ENCODE measurements at regions not wholly inside any gene's neighbourhood (a gene's known extent, or its start where the extent isn't known, plus 50 kb on each side); places are given as distances from the start of the nearest gene placed in this dataset.

GRCh38 chr5:142237707-142238106, 87.1 kb downstream of the SPRY4 start:
- TF ChIP-seq, protein P1, sequence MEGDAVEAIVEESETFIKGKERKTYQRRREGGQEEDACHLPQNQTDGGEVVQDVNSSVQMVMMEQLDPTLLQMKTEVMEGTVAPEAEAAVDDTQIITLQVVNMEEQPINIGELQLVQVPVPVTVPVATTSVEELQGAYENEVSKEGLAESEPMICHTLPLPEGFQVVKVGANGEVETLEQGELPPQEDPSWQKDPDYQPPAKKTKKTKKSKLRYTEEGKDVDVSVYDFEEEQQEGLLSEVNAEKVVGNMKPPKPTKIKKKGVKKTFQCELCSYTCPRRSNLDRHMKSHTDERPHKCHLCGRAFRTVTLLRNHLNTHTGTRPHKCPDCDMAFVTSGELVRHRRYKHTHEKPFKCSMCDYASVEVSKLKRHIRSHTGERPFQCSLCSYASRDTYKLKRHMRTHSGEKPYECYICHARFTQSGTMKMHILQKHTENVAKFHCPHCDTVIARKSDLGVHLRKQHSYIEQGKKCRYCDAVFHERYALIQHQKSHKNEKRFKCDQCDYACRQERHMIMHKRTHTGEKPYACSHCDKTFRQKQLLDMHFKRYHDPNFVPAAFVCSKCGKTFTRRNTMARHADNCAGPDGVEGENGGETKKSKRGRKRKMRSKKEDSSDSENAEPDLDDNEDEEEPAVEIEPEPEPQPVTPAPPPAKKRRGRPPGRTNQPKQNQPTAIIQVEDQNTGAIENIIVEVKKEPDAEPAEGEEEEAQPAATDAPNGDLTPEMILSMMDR (IDR thresholded peaks at IDR 0.05; ENCODE audit: poor library complexity): no peak
- TF ChIP-seq EZH2phosphoT487 (IDR thresholded peaks at IDR 0.05; ENCODE audit: low read depth, severe bottlenecking, unreplicated experiment): no peak
- no peak for TF ChIP-seq EZH2 (IDR thresholded peaks at IDR 0.05; ENCODE audit: borderline replicate concordance)
